HFF-Myc (cell line): ENCODE measurements at regions not wholly inside any gene's neighbourhood (a gene's known extent, or its start where the extent isn't known, plus 50 kb on each side); places are given as distances from the start of the nearest gene placed in this dataset.
"Not testable (repeated sequence)": the region's sequence is repeated elsewhere in the genome, so short reads cannot be mapped to it uniquely, and the experiment has no call there.

ENCODE experiments used
- DNase-seq: peaks from one replicate; pipeline ENCODE4 v3.0.0-alpha.2; 2011; ENCODE audit warnings: low read depth; ENCODE audit errors: extremely low read depth
- H3K4me3 ChIP-seq: replicated peaks from 2 replicates; pipeline ENCODE4 v1.5.1; 2011; ENCODE audit warnings: low read depth, mild to moderate bottlenecking, control low read depth, low read length
- TF ChIP-seq, protein P1 (sequence below): IDR thresholded peaks from 2 replicates; pipeline ENCODE4 v1.5.1; 2012; ENCODE audit warnings: mild to moderate bottlenecking, low read depth, low read length, control low read depth; ENCODE audit errors: missing control alignments

DNA sequence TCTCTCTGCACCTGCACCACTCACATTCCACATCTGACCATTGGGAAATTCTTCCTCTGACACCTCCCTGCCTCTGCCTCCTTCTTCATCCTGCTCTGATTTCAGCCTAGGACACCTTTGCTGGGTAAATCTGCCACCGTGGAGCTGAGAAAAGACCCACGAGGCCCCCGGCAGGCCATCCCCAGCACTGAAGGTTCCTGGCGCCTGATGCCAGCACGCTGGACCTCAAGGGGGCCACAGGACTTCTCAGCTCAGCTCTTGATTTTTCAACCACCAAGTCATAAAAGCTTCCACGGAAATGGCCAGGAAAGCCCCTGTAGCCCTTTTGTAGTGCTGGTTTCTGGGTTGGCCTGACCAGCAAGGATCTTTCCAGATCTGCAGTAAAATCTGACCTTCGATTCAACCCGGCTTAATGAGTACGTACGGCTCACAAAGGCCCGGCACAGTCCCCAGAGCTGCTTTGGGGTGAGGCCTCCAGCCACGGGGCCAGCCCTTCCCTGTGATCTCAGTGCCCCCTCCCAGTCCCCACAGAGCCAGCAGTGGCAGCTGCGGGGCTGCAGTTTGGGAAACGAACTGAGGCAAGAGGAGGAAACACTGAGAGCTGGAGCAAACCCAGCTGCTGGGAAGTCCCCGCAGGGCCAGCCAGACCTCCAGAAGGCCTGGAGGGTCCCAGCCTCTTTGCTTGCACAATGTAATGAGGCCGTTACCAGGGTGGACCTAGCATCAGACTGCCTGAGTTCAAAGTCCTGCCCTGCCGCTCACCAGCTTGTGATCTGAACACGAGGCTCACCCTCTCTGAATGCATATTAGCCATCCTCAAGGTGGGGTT lies 157.5 kb downstream of the BMP7 start:
- no peak overlapping the region for H3K4me3 ChIP-seq
- TF ChIP-seq, protein P1, sequence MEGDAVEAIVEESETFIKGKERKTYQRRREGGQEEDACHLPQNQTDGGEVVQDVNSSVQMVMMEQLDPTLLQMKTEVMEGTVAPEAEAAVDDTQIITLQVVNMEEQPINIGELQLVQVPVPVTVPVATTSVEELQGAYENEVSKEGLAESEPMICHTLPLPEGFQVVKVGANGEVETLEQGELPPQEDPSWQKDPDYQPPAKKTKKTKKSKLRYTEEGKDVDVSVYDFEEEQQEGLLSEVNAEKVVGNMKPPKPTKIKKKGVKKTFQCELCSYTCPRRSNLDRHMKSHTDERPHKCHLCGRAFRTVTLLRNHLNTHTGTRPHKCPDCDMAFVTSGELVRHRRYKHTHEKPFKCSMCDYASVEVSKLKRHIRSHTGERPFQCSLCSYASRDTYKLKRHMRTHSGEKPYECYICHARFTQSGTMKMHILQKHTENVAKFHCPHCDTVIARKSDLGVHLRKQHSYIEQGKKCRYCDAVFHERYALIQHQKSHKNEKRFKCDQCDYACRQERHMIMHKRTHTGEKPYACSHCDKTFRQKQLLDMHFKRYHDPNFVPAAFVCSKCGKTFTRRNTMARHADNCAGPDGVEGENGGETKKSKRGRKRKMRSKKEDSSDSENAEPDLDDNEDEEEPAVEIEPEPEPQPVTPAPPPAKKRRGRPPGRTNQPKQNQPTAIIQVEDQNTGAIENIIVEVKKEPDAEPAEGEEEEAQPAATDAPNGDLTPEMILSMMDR = no peak
- DNase-seq = no peak

DNA sequence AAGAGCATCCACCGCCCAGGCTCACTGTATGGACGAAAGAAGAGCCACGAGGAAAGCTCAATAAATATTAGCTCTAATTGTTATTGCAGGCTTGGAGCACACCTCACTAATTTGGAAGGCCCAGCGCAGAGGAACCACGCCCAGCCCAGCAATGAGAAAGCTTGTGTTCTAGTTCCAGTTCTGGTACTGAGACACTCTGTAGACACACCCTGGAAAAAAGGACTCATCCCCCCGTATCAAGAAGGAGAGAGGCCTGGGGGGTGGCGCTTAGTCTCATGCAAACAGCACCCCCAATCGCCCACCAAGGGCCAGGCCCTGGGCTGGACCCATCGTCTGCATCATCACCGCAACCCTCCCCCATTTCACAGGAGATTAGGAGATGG lies 156.9 kb downstream of the BMP7 start:
- no peak overlapping the region for H3K4me3 ChIP-seq
- TF ChIP-seq, protein P1 = no peak
- no peak for DNase-seq

DNA sequence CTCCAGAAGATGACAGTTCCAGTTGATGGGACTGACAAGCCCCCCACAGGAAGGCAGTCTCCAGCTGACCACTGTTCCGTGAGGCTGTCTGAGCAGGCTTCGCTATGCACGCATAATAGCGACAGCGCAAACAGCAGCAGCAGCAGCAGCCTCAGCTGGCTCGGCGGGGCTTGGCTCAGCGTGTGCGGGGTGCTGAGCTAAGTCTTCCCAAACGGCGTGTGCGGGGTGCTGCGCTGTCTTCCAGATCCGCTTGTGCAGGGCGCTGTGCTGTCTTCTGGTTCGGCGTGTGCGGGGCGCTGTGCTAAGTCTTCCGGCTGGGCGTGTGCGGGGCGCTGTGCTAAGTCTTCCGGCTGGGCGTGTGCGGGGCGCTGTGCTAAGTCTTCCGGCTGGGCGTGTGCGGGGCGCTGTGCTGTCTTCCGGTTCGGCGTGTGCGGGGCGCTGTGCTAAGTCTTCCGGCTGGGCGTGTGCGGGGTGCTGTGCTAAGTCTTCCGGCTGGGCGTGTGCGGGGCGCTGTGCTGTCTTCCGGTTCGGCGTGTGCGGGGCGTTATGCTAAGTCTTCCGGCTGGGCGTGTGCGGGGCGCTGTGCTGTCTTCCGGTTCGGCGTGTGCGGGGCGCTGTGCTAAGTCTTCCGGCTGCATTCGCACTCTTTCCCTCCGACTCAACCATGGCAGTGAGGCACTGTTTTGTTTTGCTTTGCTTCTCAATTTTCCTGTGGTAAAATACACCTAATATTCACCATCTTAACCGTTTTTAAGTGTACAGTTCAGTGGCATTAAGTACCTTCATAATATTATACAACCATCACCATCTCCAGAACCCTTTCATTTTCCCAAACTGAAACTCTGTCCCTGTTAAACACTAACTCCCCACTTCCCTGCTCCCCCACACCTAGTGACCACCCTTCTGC lies 156.1 kb downstream of the BMP7 start:
- DNase-seq, H3K4me3 ChIP-seq: not testable (repeated sequence)

DNA sequence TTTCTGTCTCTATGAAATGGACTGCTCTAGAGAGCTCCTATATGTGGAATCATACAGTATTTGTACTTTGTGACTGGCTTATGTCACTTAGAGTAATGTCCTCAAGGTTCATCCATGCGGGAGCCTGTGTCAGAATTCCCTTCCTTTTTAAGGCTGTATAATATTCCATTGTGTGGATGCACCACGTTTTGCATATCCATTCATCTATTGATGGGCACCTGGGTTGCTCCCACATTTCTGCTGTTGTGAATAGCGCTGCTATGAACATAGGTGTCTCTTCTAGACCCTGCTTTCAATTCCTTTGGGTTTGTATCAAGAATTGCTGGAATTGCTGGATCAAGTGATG lies 155.4 kb downstream of the BMP7 start:
- TF ChIP-seq, protein P1 = no peak
- no peak for DNase-seq
- H3K4me3 ChIP-seq = no peak overlapping the region

DNA sequence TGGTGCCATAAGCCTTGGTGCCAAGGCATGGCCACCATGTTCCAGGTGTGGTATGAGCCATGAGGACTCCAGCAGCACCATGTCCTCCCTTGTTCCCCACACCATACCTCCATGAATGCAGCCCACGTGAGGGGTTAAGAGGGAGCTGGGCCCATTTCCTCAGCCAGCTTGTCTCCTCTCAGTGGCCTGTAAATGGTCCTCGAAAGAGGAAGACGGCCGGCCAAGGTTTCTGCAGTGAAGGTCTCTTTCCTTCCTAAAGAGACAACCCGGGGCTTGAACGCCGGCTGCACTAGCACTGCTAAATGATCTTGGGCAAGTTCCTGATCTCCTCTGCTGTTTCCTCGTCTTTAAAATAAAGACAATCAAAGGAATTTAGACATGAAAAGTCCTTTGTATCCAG lies 154.0 kb downstream of the BMP7 start:
- no peak for DNase-seq
- TF ChIP-seq, protein P1 = no peak
- H3K4me3 ChIP-seq = no peak overlapping the region

DNA sequence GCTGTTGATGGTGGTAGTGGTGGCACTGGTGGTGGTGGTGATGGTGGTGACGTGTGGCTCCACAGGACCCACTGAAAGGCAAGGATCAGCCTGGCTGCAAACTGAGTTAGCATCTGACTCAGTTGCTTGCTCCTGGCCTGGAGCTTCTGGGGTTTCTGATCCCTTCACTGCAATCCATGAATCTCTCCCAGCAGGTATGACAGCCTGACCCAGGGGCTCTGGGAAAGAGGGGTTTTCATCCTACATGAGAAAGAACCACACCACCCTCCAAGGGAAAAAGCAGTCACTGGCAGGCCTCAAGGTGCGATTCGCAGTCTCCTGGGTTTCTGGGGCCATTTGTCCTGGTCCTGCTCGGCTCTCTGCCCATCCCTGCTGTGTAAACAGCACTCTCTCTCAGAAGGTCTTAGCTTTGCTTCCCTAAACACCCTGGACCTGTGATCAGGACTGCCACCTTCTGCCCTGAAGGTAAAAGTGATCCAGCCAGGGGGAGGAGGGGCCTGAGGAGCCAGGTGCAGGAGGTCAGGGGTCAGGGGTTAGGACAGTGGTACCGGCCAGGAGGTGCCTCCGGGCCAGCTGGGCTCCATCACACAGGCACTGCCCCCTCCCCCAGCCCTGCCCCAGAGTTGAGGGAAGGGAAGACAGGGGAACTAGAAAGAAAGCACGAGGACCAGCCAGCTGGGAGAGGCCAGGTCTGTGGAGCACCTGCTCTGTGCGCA lies 152.0 kb downstream of the BMP7 start:
- no peak overlapping the region for H3K4me3 ChIP-seq
- no peak for DNase-seq
- TF ChIP-seq, protein P1 = no peak

DNA sequence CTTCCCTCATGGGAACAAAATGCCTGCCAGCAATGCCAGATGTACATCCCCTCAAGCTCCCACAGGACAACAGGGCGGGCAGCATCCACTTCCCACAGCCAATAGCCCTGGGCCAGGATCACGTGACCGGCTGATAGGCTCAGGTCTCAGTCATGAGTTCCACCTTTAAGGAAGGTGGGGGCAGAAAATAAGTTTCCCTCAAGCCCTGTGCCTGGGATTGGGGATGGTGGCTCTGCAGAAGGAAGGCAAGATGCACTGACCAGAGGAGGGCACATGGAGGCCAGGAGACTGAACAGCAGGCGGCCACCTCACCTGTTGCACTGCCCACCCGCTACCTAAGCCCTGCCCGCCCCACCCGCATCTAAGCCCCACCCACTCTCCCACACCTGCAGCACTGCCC lies 149.1 kb downstream of the BMP7 start:
- TF ChIP-seq, protein P1 = no peak
- H3K4me3 ChIP-seq = no peak overlapping the region
- no peak for DNase-seq
